CD4-positive, alpha-beta memory T cell (primary cell): ENCODE measurements at regions not wholly inside any gene's neighbourhood (a gene's known extent, or its start where the extent isn't known, plus 50 kb on each side); places are given as distances from the start of the nearest gene placed in this dataset.

Experiments used
- CTCF ChIA-PET: fragments of 350-600 bp; sonication (Branson Sonifier 250); formaldehyde crosslinking; loops from one replicate; lab custom pipeline; 2021; ENCODE audit warnings: inconsistent platforms; ENCODE audit not compliant: partially characterized antibody; lab: Charles Lee
- POLR2A ChIA-PET: fragments of 350-600 bp; sonication (Branson Sonifier 250); formaldehyde crosslinking; loops from one replicate; lab custom pipeline; 2021; ENCODE audit not compliant: partially characterized antibody; lab: Charles Lee
- DNase-seq, 5 donors: peaks; one replicate each; pipeline versions ENCODE4 v3.0.0 to v3.0.0-alpha.2; 2020 to 2022; ENCODE audit warnings: mixed read lengths in 1 of 5
- H3K27ac ChIP-seq: one replicate; pipeline ENCODE4 v1.7.0; 2013; ENCODE audit warnings: low read depth, low read length
- H3K27me3 ChIP-seq: 2 replicates; pipeline ENCODE4 v1.7.0; 2013; ENCODE audit warnings: mild to moderate bottlenecking, low read length, moderate library complexity; ENCODE audit not compliant: insufficient read depth
- H3K36me3 ChIP-seq: 2 replicates; pipeline ENCODE4 v1.7.0; 2013; ENCODE audit warnings: mild to moderate bottlenecking, low read length, moderate library complexity; ENCODE audit not compliant: insufficient read depth
- H3K4me1 ChIP-seq: 2 replicates; pipeline ENCODE4 v1.7.0; 2013; ENCODE audit warnings: mild to moderate bottlenecking, low read length, moderate library complexity; ENCODE audit not compliant: insufficient read depth
- H3K4me3 ChIP-seq, 2 donors: one replicate each; pipeline ENCODE4 v1.7.0; 2013; ENCODE audit warnings: low read length in 2 of 2, mild to moderate bottlenecking in 1 of 2
- H3K9me3 ChIP-seq, 2 donors: one replicate each; pipeline ENCODE4 v1.7.0; 2013; ENCODE audit warnings: low read length in 2 of 2, control low read depth in 1 of 2; ENCODE audit not compliant: control insufficient read depth in 1 of 2
- H3K27ac Mint-ChIP-seq, 7 donors: one replicate each; pipeline ENCODE4 v1.8.0; 2020 to 2021; ENCODE audit warnings: mixed read lengths in 7 of 7, mild to moderate bottlenecking in 6 of 7, inconsistent platforms in 3 of 7, moderate library complexity in 3 of 7
- H3K27me3 Mint-ChIP-seq, 2 donors: one replicate each; pipeline ENCODE4 v1.8.0; 2020 to 2021; ENCODE audit warnings: mixed read lengths in 2 of 2
- H3K36me3 Mint-ChIP-seq, 2 donors: one replicate each; pipeline ENCODE4 v1.8.0; 2020 to 2021; ENCODE audit warnings: mixed read lengths in 2 of 2, inconsistent platforms in 1 of 2, mild to moderate bottlenecking in 1 of 2
- H3K4me1 Mint-ChIP-seq, 4 donors: one replicate each; pipeline ENCODE4 v1.8.0; 2020 to 2021; ENCODE audit warnings: mixed read lengths in 4 of 4, mild to moderate bottlenecking in 1 of 4
- H3K4me3 Mint-ChIP-seq, 8 donors: one replicate each; pipeline ENCODE4 v1.8.0; 2020 to 2021; ENCODE audit warnings: mixed read lengths in 8 of 8, mild to moderate bottlenecking in 7 of 8, moderate library complexity in 6 of 8, inconsistent platforms in 3 of 8
- H3K9me3 Mint-ChIP-seq, 8 donors: one replicate each; pipeline ENCODE4 v1.8.0; 2020 to 2021; ENCODE audit warnings: mixed read lengths in 8 of 8, mild to moderate bottlenecking in 5 of 8, inconsistent platforms in 3 of 8, moderate library complexity in 1 of 8
- intact Hi-C: fragments of 100-400 bp; cut with micrococcal nuclease; formaldehyde crosslinking; loops from one replicate; pipeline ENCODE4 v1.15.1; 2023

- intact Hi-C loops, result no loop called here
- H3K27me3 ChIP-seq, result no peaks in the 10 kb centered on the region
- H3K9me3 ChIP-seq, result no peaks in the 10 kb centered on the region
- H3K4me3 Mint-ChIP-seq, result no peak overlapping the region
- H3K9me3 Mint-ChIP-seq, result peaks cover 0 to 3% (median 0%) of the 10 kb centered on the region in 8 donors
- no peak overlapping the region for H3K27ac ChIP-seq
- H3K36me3 Mint-ChIP-seq, result no peaks in the 10 kb centered on the region
- no peaks in the 10 kb centered on the region for H3K4me1 Mint-ChIP-seq
- no peaks in the 10 kb centered on the region for H3K36me3 ChIP-seq
- ChIA-PET POLR2A (no interaction called here), CTCF (interaction anchor here (0.8 kb wide), 1 partner anchor 347 kb away, joined by 4 read pairs; no protein-coding TSS in a partner anchor)
- no peak overlapping the region for H3K27ac Mint-ChIP-seq
- DNase-seq, result no peak
- H3K4me1 ChIP-seq, result no peaks in the 10 kb centered on the region
- no peak overlapping the region for H3K4me3 ChIP-seq
- peaks cover 4 to 11% of the 10 kb centered on the region in 2 donors for H3K27me3 Mint-ChIP-seq
Measured at GRCh38 chr10:44036425-44036824, 348.5 kb downstream of the CXCL12 start.

- H3K4me1 Mint-ChIP-seq, result no peaks in the 10 kb centered on the region
- H3K4me3 Mint-ChIP-seq, result no peak overlapping the region
- no peaks in the 10 kb centered on the region for H3K36me3 Mint-ChIP-seq
- Histone ChIP-seq H3K9me3 (no peaks in the 10 kb centered on the region), H3K4me1 (no peaks in the 10 kb centered on the region), H3K27me3 (no peaks in the 10 kb centered on the region), H3K36me3 (no peaks in the 10 kb centered on the region), H3K4me3 (no peak overlapping the region), H3K27ac (no peak overlapping the region)
- peaks cover 4 to 11% of the 10 kb centered on the region in 2 donors for H3K27me3 Mint-ChIP-seq
- H3K9me3 Mint-ChIP-seq, result peaks cover 0 to 3% (median 0%) of the 10 kb centered on the region in 8 donors
- CTCF ChIA-PET, result interaction anchor here (1.4 kb wide), 1 partner anchor 346 kb away, joined by 4 read pairs; no protein-coding TSS in a partner anchor
- POLR2A ChIA-PET, result no interaction called here
- DNase-seq, result no peak
- intact Hi-C loops, result no loop called here
- H3K27ac Mint-ChIP-seq, result peak overlapping the region in 1 of 7 donors; percentile 32
Measured at GRCh38 chr10:44035474-44036197, 349.3 kb downstream of the CXCL12 start.

- H3K36me3 Mint-ChIP-seq, result no peaks in the 10 kb centered on the region
Measured at GRCh38 chr10:44034946-44035345, 350.0 kb downstream of the CXCL12 start.

GRCh38 chr10:44033008-44033407 is 351.9 kb downstream of the CXCL12 start:
- POLR2A ChIA-PET, result no interaction called here
- H3K4me1 Mint-ChIP-seq, result no peaks in the 10 kb centered on the region
- Histone ChIP-seq H3K9me3 (no peaks in the 10 kb centered on the region), H3K36me3 (no peaks in the 10 kb centered on the region), H3K4me3 (no peak overlapping the region), H3K4me1 (no peaks in the 10 kb centered on the region), H3K27me3 (peaks cover 3% of the 10 kb centered on the region), H3K27ac (no peak overlapping the region)
- H3K36me3 Mint-ChIP-seq, result no peaks in the 10 kb centered on the region
- H3K27ac Mint-ChIP-seq, result no peak overlapping the region
- peaks cover 0 to 2% (median 0%) of the 10 kb centered on the region in 8 donors for H3K9me3 Mint-ChIP-seq
- H3K4me3 Mint-ChIP-seq, result no peak overlapping the region
- H3K27me3 Mint-ChIP-seq, result peaks cover 4 to 9% of the 10 kb centered on the region in 2 donors
- no peak for DNase-seq
- intact Hi-C loops, result no loop called here
- CTCF ChIA-PET, result no interaction called here

More at GRCh38 chr10:44034946-44035345, 350.0 kb downstream of the CXCL12 start:
- Histone ChIP-seq H3K27me3 (no peaks in the 10 kb centered on the region), H3K36me3 (no peaks in the 10 kb centered on the region), H3K4me1 (no peaks in the 10 kb centered on the region), H3K9me3 (no peaks in the 10 kb centered on the region), H3K4me3 (no peak overlapping the region), H3K27ac (no peak overlapping the region)
- ChIA-PET CTCF (interaction anchor here (1.1 to 1.4 kb wide), 2 partner anchors 345 to 361 kb away, joined by 3 to 4 read pairs; no protein-coding TSS in a partner anchor), POLR2A (no interaction called here)
- H3K4me1 Mint-ChIP-seq, result no peaks in the 10 kb centered on the region
- H3K27me3 Mint-ChIP-seq, result peaks cover 4 to 9% of the 10 kb centered on the region in 2 donors
- H3K9me3 Mint-ChIP-seq, result peaks cover 0 to 3% (median 0%) of the 10 kb centered on the region in 8 donors
- intact Hi-C loops, result no loop called here
- no peak overlapping the region for H3K4me3 Mint-ChIP-seq
- no peak overlapping the region for H3K27ac Mint-ChIP-seq
- no peak for DNase-seq

GRCh38 chr10:44032216-44032615 is 352.7 kb downstream of the CXCL12 start:
- H3K27ac Mint-ChIP-seq, result no peak overlapping the region
- H3K9me3 Mint-ChIP-seq, result no peaks in the 10 kb centered on the region
- H3K9me3 ChIP-seq, result no peaks in the 10 kb centered on the region
- no peaks in the 10 kb centered on the region for H3K4me1 Mint-ChIP-seq
- H3K27me3 Mint-ChIP-seq, result peaks cover 4 to 9% of the 10 kb centered on the region in 2 donors
- peaks cover 3% of the 10 kb centered on the region for H3K27me3 ChIP-seq
- H3K27ac ChIP-seq, result no peak overlapping the region
- DNase-seq, result no peak
- no peaks in the 10 kb centered on the region for H3K4me1 ChIP-seq
- intact Hi-C loops, result no loop called here
- ChIA-PET POLR2A (no interaction called here), CTCF (no interaction called here)
- H3K4me3 ChIP-seq, result no peak overlapping the region
- H3K36me3 Mint-ChIP-seq, result no peaks in the 10 kb centered on the region
- no peaks in the 10 kb centered on the region for H3K36me3 ChIP-seq
- no peak overlapping the region for H3K4me3 Mint-ChIP-seq

GRCh38 chr10:44030738-44031137 is 354.2 kb downstream of the CXCL12 start:
- no peaks in the 10 kb centered on the region for H3K36me3 Mint-ChIP-seq
- Histone ChIP-seq H3K27ac (no peak overlapping the region), H3K9me3 (no peaks in the 10 kb centered on the region), H3K4me1 (no peaks in the 10 kb centered on the region), H3K27me3 (peaks cover 3% of the 10 kb centered on the region), H3K4me3 (no peak overlapping the region), H3K36me3 (no peaks in the 10 kb centered on the region)
- H3K4me1 Mint-ChIP-seq, result no peaks in the 10 kb centered on the region
- ChIA-PET CTCF (interaction anchor here (1.4 to 1.8 kb wide), 2 partner anchors 341 to 347 kb away, joined by 5 to 20 read pairs; no protein-coding TSS in a partner anchor), POLR2A (no interaction called here)
- DNase-seq, result no peak
- no peaks in the 10 kb centered on the region for H3K9me3 Mint-ChIP-seq
- H3K4me3 Mint-ChIP-seq, result no peak overlapping the region
- peaks cover 4 to 6% of the 10 kb centered on the region in 2 donors for H3K27me3 Mint-ChIP-seq
- H3K27ac Mint-ChIP-seq, result no peak overlapping the region
- intact Hi-C loops, result loop anchor here (1.0 kb wide), 1 partner anchor 340 kb away; no protein-coding TSS in a partner anchor

GRCh38 chr10:44030132-44030531 is 354.8 kb downstream of the CXCL12 start:
- Mint-ChIP-seq H3K4me3 (no peak overlapping the region), H3K36me3 (no peaks in the 10 kb centered on the region), H3K27ac (no peak overlapping the region), H3K27me3 (peaks cover 0 to 11% of the 10 kb centered on the region in 2 donors), H3K9me3 (no peaks in the 10 kb centered on the region), H3K4me1 (no peaks in the 10 kb centered on the region)
- CTCF ChIA-PET, result interaction anchor here (0.7 to 1.8 kb wide), 4 partner anchors 10 to 358 kb away, joined by 3 to 20 read pairs (median 4); no protein-coding TSS in a partner anchor
- Histone ChIP-seq H3K27ac (no peak overlapping the region), H3K4me1 (no peaks in the 10 kb centered on the region), H3K27me3 (peaks cover 3% of the 10 kb centered on the region), H3K36me3 (no peaks in the 10 kb centered on the region), H3K4me3 (no peak overlapping the region), H3K9me3 (no peaks in the 10 kb centered on the region)
- intact Hi-C loops, result loop anchor here (1.0 kb wide), 1 partner anchor 340 kb away; no protein-coding TSS in a partner anchor
- DNase-seq, result peak in 4 of 5 donors; percentile 4 to 33 (median 20)
- POLR2A ChIA-PET, result no interaction called here
